ENCODE measurements at regions not wholly inside any gene's neighbourhood (a gene's known extent, or its start where the extent isn't known, plus 50 kb on each side); places are given as distances from the start of the nearest gene placed in this dataset.
A peak's percentile ranks its signal among the peaks of the same experiment; 100 is the strongest.

DNA sequence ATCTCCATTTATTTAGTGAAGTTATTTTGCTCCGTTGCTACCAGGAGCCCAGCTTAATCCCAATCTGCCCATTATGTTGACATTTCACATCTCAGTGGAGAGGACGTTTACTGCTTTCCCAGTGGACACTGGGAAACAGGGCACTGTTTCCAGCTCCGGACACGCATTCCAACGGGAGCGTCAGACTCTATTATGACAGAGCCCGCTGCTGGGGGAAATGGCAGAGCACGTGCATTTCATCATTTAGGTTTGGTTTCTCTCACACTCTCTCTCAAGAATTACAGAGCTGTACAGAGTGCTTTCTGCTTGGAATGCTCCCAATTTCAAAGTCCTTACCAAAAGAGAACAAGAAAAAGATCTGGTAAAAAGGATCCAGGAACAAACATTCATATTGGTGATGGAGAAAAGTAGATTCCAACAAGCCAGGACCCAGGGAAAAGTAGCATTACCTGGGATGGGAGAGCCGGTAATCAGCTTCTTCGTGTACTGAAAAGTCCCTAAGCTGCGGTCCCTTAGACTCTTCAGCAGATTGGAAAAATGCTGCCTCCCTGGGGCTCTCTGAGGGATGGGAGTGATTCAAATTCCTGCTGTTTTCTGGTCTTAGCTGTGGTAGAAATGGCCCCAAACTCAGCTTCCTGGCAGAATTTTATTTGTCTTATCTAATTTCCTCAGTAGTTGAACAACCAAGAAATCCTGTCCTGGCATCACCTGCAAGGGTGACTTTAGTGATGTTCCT is 136.0 kb upstream of the THBS1 start:
- peak; percentile 13 for DNase-seq

DNA sequence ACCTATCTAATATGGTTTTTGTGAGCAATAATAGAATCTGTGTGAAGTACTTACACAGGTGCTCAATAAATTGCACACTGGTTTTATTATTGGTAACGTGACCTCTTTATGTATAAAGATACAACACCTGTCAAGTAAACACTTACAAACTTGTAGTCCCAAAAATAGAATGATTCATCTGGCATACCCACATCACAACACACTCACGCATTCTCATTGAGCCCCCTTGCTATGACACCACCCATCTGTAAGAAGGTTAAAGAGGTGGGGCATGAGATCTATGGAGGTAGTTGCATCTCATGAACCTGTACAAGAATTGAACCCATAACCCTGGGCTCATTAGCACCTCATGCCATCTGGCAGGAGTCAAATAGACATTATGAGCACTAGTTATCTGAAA is 134.9 kb upstream of the THBS1 start:
- DNase-seq = peak; percentile 71

DNA sequence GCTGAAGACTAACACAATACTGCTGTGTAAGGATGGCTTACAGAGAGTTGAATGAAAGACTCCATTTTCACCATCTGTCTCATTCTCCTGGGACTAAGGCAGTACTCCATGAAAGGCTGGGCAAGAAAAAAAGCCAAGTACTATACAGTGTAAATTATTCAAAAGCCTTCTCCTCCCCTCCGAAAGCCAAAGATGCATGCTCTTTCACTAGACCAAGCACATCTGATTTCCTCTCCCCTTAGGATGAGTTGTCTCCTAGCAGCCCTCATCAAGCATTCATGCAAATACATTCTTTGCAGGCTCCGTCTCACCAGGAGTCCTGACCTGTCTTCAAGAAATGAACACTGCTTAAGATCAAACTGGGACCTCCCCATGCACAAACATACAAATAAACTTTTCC is 133.5 kb upstream of the THBS1 start:
- no peak for DNase-seq

DNA sequence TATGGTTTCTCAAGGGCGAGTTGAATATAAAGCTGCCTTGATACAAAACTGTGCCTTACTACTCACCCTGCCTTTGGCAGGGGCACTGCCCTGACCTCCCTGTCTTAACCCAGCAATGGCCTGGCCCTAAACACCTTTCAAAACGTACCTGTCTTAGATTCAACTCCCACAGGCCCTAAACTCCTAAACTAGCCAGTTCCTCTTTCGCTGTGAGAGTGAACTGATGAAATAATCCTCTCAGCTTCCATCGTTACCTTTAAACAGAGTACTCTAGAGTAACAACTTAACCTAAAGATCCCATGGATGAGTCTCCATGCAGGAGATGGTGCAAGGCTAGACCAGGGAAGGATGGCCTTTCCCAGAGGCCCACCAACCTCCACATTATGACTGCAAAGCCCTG is 133.0 kb upstream of the THBS1 start:
- no peak for DNase-seq

DNA sequence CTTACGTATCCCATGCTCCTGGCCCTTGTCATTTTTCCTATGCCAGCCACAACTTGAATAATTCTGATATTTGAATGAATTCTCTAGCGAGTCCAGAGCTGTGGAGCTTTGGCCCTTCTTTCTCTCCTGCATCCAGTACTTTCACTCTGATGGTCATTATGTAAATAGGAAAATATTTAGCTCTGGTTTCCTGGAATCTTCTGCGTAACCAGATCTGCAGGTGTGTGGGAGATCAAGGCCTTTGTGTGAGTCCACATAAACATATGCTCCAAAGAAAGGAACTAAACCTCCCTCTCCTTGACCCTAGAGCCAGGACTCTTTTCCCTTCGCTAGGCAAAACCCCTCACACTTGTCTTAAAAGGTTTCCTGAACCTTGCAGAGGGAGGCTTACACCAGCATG is 132.5 kb upstream of the THBS1 start:
- no peak for DNase-seq

DNA sequence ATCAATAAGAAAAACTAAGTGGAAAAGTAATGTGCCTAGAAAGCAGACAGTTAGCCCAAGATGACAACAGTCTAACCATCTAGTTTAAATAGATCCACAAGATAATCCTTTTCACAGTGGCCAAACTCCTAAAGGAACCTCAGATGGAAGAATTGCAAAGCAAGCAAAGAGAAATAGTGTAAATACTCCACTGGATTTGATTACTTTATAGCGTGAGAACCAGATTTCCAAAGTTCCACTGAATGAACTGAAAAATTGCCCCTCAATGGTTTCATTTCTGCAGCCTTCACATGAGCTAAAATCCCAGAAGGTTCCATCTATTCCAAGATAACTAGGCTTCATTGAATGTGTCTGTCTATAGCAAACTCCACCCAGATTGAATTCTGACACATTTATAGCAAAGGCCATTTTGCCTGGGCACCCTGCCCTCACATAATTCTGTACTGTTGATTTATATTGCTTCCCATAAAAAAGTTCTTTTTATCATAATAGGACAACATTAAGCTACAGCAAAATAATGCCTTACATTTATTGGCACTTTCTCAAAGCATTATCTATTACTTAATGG is 129.7 kb upstream of the THBS1 start:
- no peak for DNase-seq

DNA sequence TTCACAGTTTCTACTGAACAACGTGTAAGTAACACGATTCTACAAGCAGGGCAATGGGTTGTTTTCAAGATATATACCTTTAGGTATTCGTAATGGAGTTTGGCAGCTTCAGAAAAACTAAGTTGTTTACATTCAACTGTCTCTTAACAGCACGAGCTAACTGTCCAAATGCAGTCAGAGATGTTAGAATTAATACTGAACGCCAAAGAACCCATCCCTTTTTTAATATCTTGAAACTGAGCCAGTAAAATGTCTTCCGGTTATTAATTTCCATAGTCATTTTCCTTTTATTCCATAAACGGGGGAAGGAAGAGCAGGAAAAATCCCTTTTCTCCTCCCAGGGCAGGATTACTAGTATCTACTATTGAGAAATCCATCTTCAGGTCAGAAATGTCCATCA is 129.0 kb upstream of the THBS1 start:
- DNase-seq = no peak

DNA sequence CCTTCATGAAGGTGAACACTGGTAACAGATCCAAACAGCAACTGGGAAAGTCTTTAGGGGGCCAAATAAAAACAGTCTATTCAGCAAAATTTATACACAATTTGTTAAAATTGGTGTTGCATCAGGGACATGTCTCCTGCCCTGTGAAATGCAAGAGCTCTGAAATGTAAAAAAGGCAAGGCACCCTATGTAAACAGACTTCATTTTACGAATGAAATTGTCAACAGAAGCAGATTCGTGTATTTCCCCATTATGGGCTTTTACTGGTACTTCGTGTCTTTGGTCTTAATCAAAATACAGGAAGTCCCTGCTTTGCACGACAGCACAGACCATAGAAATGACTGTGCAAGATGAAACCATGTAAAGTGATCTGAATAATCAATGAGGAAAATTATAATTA is 127.3 kb upstream of the THBS1 start:
- DNase-seq = no peak

DNA sequence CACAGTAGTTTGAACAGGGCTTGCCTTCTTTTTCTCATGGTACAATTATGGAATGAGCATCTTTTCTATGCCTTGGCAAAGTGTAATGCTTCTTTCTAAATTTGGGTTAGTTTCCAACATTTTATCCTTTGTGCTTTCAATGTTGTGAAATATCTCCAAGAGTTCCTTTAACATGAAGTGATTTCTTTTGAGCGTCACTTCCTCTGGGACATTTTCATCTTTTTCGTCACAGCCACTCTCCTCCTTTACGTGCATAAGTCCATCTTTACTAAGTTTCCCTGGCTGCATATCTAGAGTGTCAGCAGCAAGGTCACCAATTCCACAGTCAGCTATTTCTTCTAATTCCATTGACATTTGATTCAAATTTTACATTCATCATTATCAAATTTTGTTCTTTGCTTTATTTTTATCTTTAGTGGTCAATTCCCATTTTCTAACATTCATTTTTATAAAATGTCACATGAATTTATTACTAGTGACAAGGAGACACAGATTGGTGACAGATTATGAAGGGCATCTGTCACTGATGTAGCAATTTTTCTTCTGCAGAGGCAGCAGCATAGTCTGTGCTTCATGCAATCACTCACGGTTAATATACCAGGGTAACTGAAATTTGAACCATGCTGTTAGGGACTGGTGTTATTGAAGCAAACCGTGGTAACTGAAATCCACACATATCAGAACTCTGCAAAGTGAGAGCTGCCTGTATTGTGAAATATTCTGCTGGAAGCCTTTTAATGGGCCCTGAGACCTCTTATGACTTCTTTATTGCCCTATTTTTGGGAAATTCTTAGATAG is 126.5 kb upstream of the THBS1 start:
- DNase-seq = no peak

DNA sequence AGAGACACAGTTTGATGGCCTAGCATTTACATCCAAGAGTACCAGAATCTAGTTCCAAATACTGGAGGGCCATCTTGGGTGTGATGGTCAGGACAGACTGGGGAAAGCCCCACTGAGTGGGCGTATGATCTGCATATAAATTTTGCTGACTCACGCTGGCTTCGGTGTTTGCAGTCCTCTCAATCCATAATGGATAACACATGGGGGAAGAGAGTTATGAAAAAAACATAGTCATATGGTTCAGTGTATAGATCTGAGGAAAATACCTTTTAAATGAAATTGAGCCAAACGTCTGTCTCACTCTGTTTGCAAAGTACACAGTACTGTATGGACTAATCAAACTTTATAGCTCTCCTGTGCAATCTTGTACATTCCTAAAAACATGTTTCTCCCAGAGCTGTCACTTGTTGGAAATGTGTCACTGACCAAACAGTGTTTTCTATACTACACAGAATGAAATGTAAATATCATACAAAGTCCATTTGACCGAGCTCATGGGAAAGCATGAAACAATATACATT is 125.3 kb upstream of the THBS1 start:
- no peak for DNase-seq

DNA sequence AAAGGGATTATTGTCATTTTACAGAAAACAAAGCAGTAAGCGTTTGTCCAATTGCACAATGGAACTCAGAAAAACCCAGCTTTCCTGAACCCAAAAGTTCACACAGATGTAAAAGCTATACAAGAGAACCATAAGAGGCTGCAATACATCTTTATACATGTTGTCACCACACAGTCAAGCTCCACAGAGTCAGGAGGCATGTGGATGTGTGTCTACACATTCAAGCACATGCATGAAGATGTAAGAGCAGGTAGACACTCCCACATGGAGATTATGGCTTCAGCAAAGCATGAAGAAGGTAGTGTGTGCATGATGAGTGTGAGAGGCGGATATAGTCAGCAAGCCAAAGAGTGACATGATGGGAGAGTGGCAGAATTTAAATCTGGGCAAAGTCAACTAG is 124.7 kb upstream of the THBS1 start:
- no peak for DNase-seq

DNA sequence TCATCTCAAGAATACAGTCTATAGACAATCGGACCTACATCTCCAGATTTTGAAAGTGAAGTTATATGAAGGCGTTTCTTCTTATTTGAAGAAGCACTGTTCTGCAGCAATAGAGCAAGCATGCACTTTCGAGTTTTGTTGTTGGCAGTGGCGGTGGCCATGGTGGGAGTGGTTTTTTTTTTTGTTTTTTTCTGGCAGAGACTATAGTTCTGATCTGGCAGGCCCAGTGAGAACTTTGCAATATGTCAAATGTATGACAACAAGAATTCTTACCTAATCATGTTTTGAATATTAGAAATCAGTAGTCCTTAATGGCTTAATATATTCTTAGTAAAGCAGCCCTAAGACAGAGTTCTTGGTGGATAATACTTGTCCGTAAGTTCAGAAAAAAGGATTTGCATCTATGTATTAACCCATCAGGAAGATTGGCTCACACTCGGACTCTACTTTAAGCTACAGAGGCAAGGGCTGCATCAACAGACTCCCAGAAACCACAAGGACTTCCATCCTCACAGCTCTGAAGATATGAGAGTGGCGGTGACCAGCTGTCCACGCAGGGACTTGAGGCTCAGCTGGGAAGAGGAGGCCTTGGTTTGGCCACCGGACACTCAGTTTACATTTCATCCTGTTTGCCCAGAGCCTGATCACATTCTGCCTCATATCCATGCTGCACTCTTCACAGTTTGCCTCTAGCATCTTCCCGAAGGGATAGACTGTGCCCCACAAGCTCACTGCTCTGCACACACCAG is 124.1 kb upstream of the THBS1 start:
- DNase-seq = no peak

DNA sequence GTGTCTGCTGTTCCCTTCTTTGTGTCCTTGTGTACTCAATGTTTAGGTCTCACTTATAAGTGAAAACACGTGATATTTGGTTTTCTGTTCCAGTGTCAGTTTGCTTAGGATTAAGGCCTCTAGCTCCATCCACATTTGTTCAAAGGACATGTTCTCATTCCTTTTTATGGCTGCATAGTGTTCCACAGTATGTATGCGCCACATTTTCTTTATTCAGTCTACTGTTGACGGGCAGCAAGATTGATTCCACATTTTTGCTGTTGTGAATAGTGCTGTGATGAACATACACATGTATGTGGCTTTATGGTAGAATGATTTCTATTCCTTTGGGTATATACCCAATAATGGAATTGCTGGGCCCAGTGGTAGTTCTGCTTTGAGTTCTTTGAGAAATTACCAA is 122.7 kb upstream of the THBS1 start:
- DNase-seq = no peak

DNA sequence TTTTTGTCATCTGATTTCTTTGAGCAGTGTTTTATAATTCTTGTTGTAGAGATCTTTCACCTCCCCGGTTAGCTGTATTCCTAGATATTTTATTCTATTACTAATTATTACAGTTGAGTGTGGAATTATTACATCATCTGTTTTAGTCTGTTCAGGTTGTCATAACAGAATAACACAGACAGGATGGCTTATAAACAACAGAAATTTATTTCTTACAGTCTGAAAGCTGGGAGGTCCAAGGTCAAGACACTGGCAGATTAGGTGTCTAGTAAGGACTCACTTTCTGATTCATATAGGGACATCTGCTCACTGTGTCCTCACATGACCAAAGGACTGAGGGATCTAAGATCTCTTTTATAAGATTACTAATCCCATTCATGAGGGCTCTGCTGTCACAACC is 121.3 kb upstream of the THBS1 start:
- DNase-seq = peak; percentile 97

DNA sequence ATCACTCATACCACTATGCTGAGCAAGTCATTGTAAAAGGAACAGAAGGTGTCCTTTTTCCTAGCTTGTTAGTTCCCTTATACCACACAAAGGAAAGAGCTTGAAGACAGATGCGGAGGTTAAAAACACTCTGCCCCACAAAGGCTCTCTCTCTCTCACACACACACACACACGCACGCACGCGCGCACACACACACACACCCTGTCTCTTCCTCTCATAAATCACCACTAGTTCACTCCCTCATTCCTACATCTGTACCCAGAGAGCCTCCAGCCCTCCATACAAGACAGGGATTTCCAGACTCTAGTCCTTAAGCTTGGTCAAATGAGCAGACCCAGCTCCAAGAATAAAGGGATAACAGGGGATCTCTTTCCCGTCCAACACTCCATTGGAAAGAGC is 120.1 kb upstream of the THBS1 start:
- DNase-seq = no peak

DNA sequence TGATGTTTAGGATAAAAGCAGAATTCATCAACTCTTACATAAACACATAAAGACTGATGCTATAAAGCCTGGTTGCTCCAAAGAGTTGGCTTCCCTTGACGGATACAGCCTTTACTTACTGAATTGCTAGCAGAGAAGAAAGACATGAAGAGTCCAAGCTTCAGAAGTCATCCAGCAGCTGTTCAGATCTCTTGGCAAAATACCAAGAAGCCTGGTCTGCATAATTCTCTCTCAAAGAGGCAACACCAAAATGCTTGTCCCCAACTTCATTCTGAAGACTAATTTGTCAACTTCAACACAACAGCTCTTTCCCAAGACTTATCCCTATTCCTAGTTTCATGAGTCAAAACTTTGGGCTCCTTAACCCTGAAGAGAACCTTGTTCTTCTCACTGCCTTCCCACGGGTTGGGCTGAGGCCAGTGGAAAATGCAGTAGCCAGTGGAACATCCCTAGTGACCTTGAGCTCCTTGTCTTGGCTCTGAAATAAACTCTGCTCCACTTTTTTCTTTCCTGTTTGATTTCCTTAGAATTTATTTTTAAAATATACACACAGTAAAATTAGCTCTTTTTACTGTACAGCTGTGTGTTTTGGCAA is 119.2 kb upstream of the THBS1 start:
- DNase-seq = peak; percentile 13

DNA sequence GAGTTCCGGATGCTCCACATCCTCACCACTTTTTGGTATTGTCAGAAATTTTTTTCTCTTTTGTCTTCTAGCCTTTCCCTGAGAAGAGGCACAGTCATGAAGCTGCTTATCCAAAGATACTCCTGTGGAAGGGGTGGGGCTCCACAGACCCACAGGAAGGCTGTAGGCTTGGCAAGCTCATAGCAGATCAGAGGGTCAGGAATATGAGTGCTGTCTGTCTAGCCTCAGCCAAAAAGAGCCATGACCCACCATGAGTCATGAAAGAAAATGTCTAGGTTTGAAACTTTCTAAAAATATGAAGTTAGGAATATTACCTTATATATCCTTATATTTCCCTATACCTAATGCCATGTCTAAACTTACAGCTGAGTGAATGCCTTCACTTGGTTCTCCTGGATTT is 118.2 kb upstream of the THBS1 start:
- DNase-seq = no peak

DNA sequence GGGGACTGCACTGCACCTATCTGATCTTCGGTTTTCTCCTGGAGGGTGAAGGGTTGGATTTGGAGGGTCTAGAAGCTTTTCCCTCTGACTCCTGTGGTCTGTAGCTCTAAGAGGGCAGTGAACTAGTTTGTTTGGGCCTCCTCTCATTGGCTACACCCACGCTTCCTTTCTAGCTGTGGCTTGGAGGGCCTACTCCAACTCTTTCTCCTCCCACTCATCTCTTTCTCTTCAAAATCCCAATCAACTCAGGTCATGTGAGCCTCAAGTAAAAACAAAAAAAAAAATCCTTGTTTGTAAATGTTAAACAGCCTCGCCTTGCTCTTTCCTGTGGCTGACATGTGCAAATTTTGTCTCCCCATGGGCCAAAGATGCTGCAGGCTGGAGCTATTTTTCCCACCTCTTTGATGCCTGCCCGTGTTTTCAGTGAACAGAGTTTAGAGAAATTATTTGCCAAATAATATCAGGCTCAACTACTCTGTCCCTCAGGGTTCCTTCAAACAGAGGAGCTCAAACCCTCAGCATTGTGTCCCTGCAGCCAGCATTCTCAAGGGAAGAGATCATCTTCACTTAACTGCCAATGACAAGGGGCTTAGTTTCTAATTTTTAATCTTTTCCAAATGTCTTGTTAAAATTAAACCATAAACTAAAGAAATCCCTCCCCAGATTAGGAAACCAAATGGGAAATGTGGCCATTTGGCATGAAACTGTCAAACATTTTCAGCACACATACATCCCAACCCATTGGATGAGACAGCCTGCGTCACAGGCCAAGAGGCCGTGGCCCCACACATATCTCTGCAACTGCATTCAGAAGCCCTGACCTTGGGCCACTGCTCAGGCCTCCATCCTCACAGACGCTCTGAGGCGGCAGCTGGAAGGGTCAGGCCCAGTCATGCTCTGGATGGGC is 114.8 kb upstream of the THBS1 start:
- DNase-seq = no peak

DNA sequence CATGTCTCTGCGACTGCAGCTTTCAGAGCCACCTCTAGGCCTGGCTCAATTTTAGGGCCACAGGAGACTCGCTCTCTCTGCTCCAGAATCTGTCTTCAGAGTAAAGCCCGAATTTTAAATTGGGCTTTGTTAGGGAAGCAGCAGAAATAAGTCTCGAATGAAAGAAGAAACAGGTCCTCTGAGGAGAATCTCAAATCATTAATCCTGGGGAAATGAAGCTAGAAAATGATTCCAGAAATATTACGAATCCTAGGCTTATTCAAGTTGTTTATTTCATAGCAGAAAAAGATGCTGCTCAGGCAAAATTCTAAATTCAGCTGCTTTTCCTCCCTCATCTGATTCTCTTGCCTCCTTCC is 114.2 kb upstream of the THBS1 start:
- no peak for DNase-seq

DNA sequence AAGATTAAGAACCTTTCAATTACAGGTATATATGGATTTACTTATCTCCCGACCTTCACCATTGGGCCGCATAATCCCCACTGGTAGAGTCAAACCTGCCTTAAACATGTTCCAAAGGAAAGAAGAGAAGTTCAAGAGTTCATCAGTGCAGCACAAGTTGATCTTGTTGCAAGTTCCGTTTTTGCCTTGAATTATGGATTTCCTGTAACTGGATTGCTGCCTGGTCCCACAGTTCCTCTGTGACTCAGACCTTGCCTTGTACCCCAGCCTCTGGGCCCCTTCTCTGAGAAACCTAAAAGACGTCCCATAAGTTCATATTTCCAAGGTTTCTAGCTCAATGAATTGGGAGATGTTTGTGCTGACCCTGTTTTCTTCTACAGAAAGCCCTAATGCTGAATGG is 112.5 kb upstream of the THBS1 start:
- DNase-seq = no peak

DNA sequence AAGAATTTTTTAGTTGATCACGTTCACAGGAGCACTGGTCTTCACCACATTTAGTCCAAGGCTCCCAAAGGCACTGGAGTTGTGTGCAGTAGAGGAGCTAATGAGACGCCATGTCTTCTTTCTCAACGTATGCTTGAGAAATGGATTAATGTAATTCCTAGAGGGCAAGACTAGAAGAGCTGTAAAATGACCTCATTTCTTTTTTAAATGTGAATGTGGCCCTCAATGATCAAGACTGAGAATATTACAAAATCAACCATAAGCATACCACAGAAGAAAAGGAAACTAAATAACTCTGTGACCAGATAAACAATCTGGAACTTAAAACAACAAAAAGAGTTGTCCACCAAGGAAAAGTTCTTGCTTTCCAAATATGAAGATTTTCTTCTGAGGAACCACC is 112.1 kb upstream of the THBS1 start:
- DNase-seq = no peak

Data from NCI-H82 (cell line).